AML-193 (cell line): ENCODE measurements at regions not wholly inside any gene's neighbourhood (a gene's known extent, or its start where the extent isn't known, plus 50 kb on each side); places are given as distances from the start of the nearest gene placed in this dataset.
"Not testable (repeated sequence)": the region's sequence is repeated elsewhere in the genome, so short reads cannot be mapped to it uniquely, and the experiment has no call there.

Experiments used
- DNase-seq, 2 experiments: peaks; one replicate each; lab custom pipeline; 2025; lab: John Stamatoyannopoulos, UW

DNA sequence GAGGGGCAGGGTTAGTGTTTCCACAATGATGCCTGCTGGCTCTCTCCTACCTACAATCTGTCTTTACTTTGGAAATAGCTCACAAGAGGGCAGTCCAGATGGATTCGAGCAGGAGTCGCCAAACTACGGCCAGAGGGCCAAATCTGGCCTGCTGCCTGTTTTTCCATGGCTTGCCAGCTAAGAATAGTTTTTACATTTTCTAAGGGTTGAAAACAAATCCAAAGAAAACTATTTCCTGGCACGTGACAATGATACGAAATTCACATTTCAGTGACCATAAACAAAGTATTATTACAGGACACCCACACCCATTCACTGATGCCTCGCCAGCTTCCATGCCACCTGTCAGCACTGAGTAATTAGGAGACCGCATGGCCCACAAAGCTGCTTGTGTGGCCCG is 162.9 kb upstream of the WWC1 start:
- no peak for DNase-seq

DNA sequence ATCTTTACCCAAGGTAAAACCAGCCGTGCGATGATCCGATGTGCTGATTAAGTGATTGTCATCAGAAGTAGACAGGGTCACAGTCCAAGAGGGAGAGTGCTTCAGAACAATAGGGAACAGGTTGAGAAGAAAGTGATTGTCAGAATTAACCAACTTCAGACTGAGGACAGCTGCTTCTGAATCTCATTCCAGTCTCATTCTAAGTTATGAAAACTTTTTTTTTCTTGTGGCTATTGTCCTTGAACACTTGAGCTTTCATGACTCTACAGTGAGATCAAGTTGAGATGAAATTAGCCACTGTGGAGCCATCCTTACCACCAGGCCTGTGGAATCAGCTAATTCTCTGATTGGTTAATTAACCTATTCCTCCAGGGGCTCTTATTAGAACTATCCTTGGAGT is 159.9 kb upstream of the WWC1 start:
- no peak for DNase-seq

- no peak for DNase-seq
Measured at GRCh38 chr5:168132241-168132641, 159.2 kb upstream of the WWC1 start.

- DNase-seq = no peak
Measured at GRCh38 chr5:168135897-168136296, 155.5 kb upstream of the WWC1 start.

DNA sequence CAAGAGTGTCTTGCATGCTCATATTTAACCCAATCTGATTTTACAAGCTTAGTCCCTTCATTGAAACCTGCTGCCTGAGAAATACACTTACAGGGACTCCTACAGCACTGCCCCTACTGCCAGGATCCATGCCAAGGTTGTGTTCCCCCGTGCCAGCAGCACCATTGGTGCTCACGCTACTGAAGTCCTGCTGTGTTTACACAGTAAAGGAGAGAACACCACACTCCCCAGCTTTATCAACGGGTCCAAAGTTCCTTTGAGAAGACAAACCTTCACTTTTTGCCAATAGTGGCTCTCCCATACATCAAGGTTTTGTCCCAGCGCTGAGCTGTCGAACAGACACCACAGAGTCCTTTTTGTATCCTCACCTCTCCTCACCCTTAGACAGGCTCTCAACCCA is 155.1 kb upstream of the WWC1 start:
- no peak for DNase-seq

GRCh38 chr5:168137265-168137664 is 154.2 kb upstream of the WWC1 start:
- DNase-seq = no peak

DNA sequence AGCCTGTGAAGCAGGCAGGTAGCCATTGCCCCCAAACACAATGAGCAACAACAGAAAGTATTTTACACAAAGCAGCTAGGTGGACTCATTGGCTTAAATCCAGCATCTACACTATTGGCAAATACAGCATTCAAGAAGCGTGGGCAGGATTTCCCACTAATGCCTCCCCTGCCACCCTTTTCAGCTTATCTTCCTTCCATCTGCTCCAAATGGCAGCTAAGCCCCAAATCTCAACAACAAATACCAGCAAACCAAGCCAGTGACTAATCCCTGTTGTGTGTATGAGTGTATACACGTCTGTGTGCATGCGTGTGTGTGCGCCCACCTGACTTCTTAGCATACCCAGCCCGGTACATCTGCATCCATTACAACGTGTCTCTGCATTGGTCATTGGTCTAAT is 151.2 kb upstream of the WWC1 start:
- no peak for DNase-seq

- DNase-seq = no peak
Measured at GRCh38 chr5:168142402-168142801, 149.0 kb upstream of the WWC1 start.

GRCh38 chr5:168143521-168143920 is 147.9 kb upstream of the WWC1 start:
- not testable (repeated sequence) for DNase-seq

DNA sequence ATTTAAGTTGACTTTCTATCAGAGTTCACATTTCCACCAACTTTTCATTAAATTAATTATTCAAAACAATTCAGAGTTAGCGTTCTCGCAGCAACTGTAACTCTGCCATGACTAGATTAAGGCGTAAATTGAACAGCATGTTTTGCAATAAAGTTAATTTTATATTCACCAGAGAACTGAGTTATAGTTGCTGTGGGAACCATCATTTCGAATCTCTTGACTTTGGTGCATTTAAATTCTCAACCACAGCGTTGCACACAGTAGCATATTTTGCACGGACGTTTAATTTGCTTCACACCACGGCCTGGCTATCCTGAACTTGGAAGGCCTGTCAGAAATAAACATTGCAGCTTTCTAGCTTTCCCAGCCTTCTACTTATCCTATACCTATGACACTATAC is 144.3 kb upstream of the WWC1 start:
- DNase-seq = no peak

DNA sequence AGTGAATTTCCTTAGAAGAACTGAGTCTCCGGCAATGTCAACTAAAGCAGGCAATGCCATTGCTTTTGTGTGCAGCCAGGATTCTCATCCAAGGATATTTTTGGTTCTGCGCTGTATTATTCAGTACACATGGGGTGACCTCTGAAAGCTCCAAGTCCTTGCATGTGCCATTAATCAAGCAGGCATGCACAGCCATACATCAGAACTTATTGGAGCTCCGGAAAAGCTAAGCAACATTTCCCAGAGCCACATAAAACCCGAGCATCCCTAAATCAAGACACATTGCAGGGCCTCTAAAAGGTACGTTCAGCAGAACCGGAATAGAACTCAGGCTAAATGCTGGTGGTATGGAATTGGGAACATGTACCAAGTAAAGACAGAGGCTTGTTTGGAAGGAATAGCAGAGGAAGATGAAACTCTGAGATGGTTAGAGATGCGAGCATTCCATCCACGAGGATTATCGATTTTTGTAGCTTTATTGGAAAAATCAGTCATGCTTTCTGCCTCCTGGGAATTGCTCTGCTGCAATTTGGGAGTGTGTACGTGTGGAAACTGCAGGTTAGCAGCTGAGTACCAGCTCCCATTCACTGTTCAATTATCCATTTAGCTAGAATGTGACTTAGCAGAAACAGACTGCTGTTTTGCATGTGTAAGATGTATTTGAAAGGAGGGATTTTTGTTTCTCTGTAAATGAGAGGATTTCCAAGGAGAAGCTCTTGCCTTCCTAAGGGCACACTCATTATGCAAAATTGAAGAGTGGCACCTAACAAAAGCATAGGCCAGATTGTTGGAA is 143.7 kb upstream of the WWC1 start:
- no peak for DNase-seq

- DNase-seq = no peak
Measured at GRCh38 chr5:168151041-168151440, 140.4 kb upstream of the WWC1 start.

GRCh38 chr5:168152660-168153059 is 138.8 kb upstream of the WWC1 start:
- no peak for DNase-seq

DNA sequence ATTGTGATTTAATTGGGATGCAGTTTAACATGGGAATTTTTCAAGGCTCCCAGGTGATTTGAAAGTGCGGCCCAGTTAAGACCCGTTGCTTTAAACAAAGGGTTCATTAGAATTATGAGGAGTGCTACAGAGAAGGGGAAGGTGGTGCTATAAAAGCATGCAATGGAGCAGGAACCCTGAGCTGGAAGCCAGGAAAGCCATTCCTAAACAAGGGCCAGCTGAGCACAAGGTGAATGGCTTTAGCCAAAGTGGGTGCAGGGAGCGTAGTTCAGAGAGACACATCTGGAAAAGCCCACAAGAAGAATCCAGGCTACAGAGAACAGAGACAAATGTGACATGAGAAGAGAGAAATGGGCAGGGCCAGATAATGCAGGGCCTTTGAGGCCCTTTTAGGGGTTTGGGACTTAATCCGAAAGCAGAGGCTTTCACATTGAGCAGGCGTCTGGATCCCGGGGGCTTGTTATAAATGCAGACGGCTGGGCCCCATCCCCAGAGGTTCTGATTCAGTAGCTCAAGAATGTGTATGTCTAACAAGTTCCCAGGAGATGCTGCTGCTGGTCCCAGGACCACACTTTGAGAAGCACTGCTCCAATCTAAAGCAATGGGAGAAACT is 138.1 kb upstream of the WWC1 start:
- DNase-seq = no peak

DNA sequence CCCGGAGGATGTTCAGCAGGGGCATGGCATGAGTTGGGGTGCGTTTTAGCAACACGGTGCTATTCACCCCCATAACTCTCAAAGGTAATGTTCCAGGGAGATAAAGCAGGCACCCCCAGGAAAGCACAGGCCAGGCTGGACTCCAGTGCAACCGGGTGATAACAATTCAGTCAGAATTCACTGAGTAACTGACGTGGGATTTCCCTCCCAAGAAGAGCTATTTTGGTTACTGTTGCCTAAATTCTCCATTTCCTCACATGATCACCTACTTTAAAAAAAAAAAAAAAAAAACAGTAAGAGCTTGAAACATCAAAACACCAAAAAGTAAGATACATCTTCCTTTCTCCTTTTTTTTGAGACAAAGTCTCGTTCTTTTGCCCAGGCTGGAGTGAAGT is 137.6 kb upstream of the WWC1 start:
- no peak for DNase-seq

DNA sequence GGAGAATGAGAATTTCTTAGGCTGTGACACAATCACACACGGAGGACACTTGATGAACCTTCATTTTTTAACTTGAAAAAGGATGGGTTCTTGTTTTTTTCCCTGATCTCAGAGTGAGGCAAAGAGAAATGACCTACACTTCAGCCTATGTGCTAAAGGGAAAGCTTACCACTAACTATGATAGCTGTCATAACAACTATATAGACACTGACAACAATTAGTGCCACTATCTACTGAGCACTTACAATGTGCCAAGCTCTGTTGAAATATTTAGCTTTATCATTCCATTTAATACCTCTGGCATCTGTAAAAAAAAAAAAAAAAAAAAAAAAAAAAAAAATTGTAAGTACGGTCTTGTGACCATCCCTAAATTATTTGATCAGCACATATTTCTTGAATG is 135.9 kb upstream of the WWC1 start:
- DNase-seq = no peak

GRCh38 chr5:168156170-168156569 is 135.3 kb upstream of the WWC1 start:
- no peak for DNase-seq

DNA sequence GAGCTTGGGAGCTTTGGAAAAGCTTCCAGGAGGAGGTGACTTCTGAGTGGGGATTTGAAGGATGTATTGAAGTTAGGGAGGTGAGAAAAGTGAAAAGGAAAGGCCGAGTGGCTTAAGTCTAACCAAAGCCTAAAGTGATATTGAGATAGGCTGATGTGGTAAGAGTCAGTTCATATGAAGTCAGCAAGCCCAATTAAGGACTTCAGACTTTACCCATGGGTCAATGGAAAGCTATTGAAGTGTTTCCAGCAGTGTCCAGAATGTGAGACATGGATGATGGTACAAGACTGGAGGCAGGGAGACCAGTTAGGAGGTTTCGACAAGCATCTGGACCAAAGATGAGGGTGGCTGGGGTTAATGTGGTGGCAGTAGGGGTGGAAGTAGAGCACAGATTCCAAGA is 134.3 kb upstream of the WWC1 start:
- DNase-seq = no peak

DNA sequence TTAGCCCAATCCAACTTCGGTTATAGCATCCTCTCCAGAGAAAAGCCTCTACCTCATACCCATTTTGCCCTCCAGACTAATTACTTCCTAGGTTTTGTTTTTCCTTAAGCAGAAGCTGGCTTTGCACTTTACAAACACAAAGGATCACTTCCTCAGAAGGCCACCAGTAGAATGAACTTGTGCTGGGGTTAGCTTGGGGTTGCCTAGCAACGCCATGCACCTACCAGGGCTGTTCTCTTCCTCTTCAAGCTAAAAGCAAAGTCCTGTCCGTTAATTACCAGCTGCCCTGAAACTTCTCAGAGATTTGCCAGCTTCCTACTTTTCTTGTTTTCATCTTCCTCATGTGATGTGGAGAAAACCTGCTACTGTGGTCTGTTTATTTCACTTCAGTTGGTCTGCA is 132.0 kb upstream of the WWC1 start:
- no peak for DNase-seq

GRCh38 chr5:168162464-168162863 is 129.0 kb upstream of the WWC1 start:
- DNase-seq = no peak

DNA sequence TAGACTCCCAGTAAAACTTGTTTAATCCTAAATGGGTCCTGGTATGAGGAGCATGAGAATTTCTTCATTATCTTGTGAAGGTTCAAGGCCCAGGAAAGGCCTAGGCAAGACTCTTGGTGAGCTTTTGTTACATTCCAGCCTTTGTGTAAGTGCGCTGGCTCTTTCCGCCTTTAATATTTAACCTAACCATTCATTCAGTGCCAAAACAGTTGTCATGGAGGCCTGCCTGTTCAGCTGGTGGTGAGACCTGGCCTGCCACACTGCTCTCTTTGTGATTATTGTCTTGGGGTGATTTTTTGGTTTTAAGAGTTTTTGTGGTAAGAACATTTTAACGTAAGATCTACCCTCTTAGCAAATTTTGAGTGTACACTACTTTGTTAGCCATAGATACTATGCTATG is 127.5 kb upstream of the WWC1 start:
- DNase-seq = no peak

DNA sequence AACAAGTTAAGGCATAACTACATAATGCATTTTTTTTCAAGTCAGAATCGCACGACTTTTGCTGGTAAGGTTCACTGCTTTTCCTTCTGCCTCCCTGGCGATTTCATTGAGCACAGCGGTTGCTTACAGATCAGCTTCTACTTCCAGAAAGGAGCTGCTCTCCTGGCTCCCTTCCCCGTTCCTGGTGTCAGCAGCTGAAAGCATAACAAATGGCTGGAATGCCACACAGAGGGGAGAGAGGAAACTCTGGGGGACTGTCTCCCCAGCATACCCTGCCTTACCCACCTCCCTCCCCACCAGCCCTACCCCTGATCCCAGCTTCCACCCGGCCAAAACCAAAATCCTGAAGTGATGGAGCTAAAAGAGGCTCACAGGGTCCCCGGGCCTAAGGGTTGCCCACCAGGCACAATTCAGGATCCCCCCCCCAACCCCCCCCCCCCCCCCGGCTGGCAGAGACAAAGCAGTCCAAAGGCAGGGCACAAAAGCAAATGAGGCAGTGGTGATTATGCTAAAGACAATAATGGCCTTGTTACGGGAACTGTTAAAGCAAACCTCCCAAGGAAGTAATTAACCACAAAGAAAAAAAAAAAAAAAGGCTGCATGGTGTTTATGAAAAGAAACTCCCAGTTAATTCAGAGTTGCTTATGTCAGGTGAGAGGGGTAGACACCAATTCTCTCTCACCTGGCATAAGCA is 126.1 kb upstream of the WWC1 start:
- DNase-seq = no peak

- no peak for DNase-seq
Measured at GRCh38 chr5:168165977-168166376, 125.5 kb upstream of the WWC1 start.
